ENCODE measurements at regions not wholly inside any gene's neighbourhood (a gene's known extent, or its start where the extent isn't known, plus 50 kb on each side); places are given as distances from the start of the nearest gene placed in this dataset.

- H3K4me1 ChIP-seq = no peaks in the 10 kb centered on the region
- H3K36me3 ChIP-seq = no peaks in the 10 kb centered on the region
- intact Hi-C loops (cut with DNase I) = no loop called here
- no peak overlapping the region for H3K27ac ChIP-seq
- TF ChIP-seq POLR2AphosphoS5 (IDR thresholded peaks at IDR 0.05; ENCODE audit: insufficient read depth in 1 of 2, low read depth in 1 of 2) (no peak), POLR2A (IDR thresholded peaks at IDR 0.05) (no peak), CTCF (IDR thresholded peaks at IDR 0.05) (no peak)
- no peak overlapping the region for H3K4me3 ChIP-seq
- DNase-seq (ENCODE audit: extremely low spot score in 2 of 2) = no peak
- H3K27me3 ChIP-seq = no peaks in the 10 kb centered on the region
- no peaks in the 10 kb centered on the region for H3K9me3 ChIP-seq
Observed at GRCh38 chr4:116427666-116428065, 657.7 kb downstream of the TRAM1L1 start.

GRCh38 chr4:116413222-116413621 lies 672.2 kb downstream of the TRAM1L1 start:
- no peak overlapping the region for H3K4me3 ChIP-seq
- TF ChIP-seq CTCF (IDR thresholded peaks at IDR 0.05) (no peak), POLR2A (IDR thresholded peaks at IDR 0.05) (no peak), POLR2AphosphoS5 (IDR thresholded peaks at IDR 0.05; ENCODE audit: insufficient read depth in 1 of 2, low read depth in 1 of 2) (no peak)
- no peaks in the 10 kb centered on the region for H3K4me1 ChIP-seq
- no peaks in the 10 kb centered on the region for H3K27me3 ChIP-seq
- H3K36me3 ChIP-seq = no peaks in the 10 kb centered on the region
- no peak for DNase-seq (ENCODE audit: extremely low spot score in 2 of 2)
- intact Hi-C loops (cut with DNase I) = no loop called here
- no peaks in the 10 kb centered on the region for H3K9me3 ChIP-seq
- H3K27ac ChIP-seq = no peak overlapping the region

GRCh38 chr4:116401293-116401692 lies 684.1 kb downstream of the TRAM1L1 start:
- Histone ChIP-seq H3K36me3 (no peaks in the 10 kb centered on the region), H3K4me3 (no peak overlapping the region), H3K27ac (no peak overlapping the region), H3K9me3 (no peaks in the 10 kb centered on the region), H3K4me1 (no peaks in the 10 kb centered on the region), H3K27me3 (no peaks in the 10 kb centered on the region)
- DNase-seq (ENCODE audit: extremely low spot score in 2 of 2) = no peak
- TF ChIP-seq CTCF (IDR thresholded peaks at IDR 0.05) (no peak), POLR2A (IDR thresholded peaks at IDR 0.05) (no peak), POLR2AphosphoS5 (IDR thresholded peaks at IDR 0.05; ENCODE audit: insufficient read depth in 1 of 2, low read depth in 1 of 2) (no peak)
- intact Hi-C loops (cut with DNase I) = no loop called here

DNA sequence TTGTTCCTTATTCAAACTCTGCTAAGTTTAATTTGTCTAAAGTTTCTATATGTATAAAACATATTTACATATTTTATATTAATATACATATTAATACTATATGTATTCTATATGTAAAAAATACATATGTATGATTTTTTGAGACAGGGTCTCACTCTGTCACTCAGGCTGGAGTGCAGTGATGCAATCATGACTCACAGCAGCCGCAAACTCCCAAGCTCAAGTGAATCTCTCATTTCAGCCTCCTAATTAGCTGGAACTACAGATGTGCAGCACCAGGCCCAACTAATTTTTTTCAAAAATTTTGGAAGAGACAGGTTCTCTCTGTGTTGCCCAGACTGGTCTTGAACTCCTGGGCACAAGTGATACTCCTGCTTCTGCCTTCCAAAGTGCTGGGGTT lies 684.9 kb downstream of the TRAM1L1 start:
- H3K27me3 ChIP-seq = no peaks in the 10 kb centered on the region
- TF ChIP-seq POLR2A (IDR thresholded peaks at IDR 0.05) = no peak
- TF ChIP-seq POLR2AphosphoS5 (IDR thresholded peaks at IDR 0.05; ENCODE audit: insufficient read depth in 1 of 2, low read depth in 1 of 2) = no peak
- TF ChIP-seq CTCF (IDR thresholded peaks at IDR 0.05) = no peak
- intact Hi-C loops (cut with DNase I) = no loop called here
- no peak overlapping the region for H3K4me3 ChIP-seq
- DNase-seq (ENCODE audit: extremely low spot score in 2 of 2) = no peak
- H3K27ac ChIP-seq = no peak overlapping the region
- no peaks in the 10 kb centered on the region for H3K9me3 ChIP-seq
- no peaks in the 10 kb centered on the region for H3K36me3 ChIP-seq
- no peaks in the 10 kb centered on the region for H3K4me1 ChIP-seq

- TF ChIP-seq POLR2A (IDR thresholded peaks at IDR 0.05) (no peak), CTCF (IDR thresholded peaks at IDR 0.05) (no peak), POLR2AphosphoS5 (IDR thresholded peaks at IDR 0.05; ENCODE audit: insufficient read depth in 1 of 2, low read depth in 1 of 2) (no peak)
- Histone ChIP-seq H3K27ac (no peak overlapping the region), H3K27me3 (no peaks in the 10 kb centered on the region), H3K9me3 (no peaks in the 10 kb centered on the region), H3K4me1 (no peaks in the 10 kb centered on the region), H3K4me3 (no peak overlapping the region), H3K36me3 (no peaks in the 10 kb centered on the region)
- intact Hi-C loops (cut with DNase I) = no loop called here
- no peak for DNase-seq (ENCODE audit: extremely low spot score in 2 of 2)
Observed at GRCh38 chr4:116397714-116398113, 687.7 kb downstream of the TRAM1L1 start.

All from vagina (tissue), 2 donors.